HCT116 (cell line): ENCODE measurements at regions not wholly inside any gene's neighbourhood (a gene's known extent, or its start where the extent isn't known, plus 50 kb on each side); places are given as distances from the start of the nearest gene placed in this dataset.

Source experiments
- ATAC-seq: fragments of 200-7000 bp; cut with Tn5 transposase; 2 replicates; pipeline ENCODE4 v1.9.1; 2020; ENCODE audit warnings: mild to moderate bottlenecking, moderate library complexity
- BruUV-seq: library from RNA; stranded (reverse); fragments of 400-500 nt; replicated peaks from 2 replicates; lab custom pipeline; 2021; lab: Mats Ljungman, UMichigan
- CTCF ChIA-PET: fragments of 300-600 bp; sonication (Branson Sonifier 250); formaldehyde crosslinking; loops from one replicate; lab custom pipeline; 2021; ENCODE audit warnings: antibody characterized with exemption; lab: Charles Lee
- POLR2A ChIA-PET: fragments of 300-600, 350-600 bp; sonication (Branson Sonifier 250); formaldehyde crosslinking; loops from one replicate; lab custom pipeline; 2021; ENCODE audit warnings: antibody characterized with exemption; lab: Charles Lee
- RAD21 ChIA-PET, 2 experiments: fragments of 300-600 bp; sonication (Branson Sonifier 250); formaldehyde crosslinking; loops; one replicate each; lab custom pipeline; 2023; ENCODE audit warnings: low total read pairs in 2 of 2; ENCODE audit not compliant: uncharacterized antibody in 2 of 2, unreplicated experiment in 2 of 2, low non-redundant PET in 1 of 2; lab: Charles Lee
- DNase-seq: peaks from one replicate; pipeline ENCODE4 v3.0.0-alpha.2; 2010; ENCODE audit warnings: low read depth, low spot score
- H2AFZ ChIP-seq: fragments of 200-600 bp; shearing (Covaris generic), sonication (generic); 2 replicates; pipeline ENCODE4 v1.6.1; 2017; ENCODE audit warnings: low read depth, mixed run types, mixed read lengths, antibody characterized with exemption, low read length; ENCODE audit not compliant: poor library complexity, severe bottlenecking
- H3K27ac ChIP-seq: 2 replicates; pipeline ENCODE4 v1.5.1; 2012; ENCODE audit warnings: low read depth, low read length
- H3K27me3 ChIP-seq: fragments of 200-600 bp; sonication (generic); 2 replicates; pipeline ENCODE4 v1.6.1; 2016; ENCODE audit warnings: mixed run types, low read length, mixed read lengths; ENCODE audit not compliant: insufficient read depth
- H3K36me3 ChIP-seq, 2 experiments: fragments of 200-500 bp in 1 of 2; fragments of 200-600 bp in 1 of 2; sonication (Bioruptor generic) in 1 of 2; sonication (generic) in 1 of 2; 2 replicates each; pipeline versions ENCODE4 v1.5.1 to v1.6.1; 2014 to 2016; ENCODE audit warnings: low read length in 2 of 2, inconsistent platforms in 1 of 2, mixed read lengths in 1 of 2, mixed run types in 1 of 2; ENCODE audit not compliant: insufficient read depth in 2 of 2, control insufficient read depth in 1 of 2
- H3K4me1 ChIP-seq, 2 experiments: fragments of 200-600 bp in 1 of 2; sonication (generic) in 1 of 2; 2 replicates each; pipeline versions ENCODE4 v1.5.1 to v1.6.1; 2012 to 2017; ENCODE audit warnings: low read length in 2 of 2, inconsistent platforms in 1 of 2, mild to moderate bottlenecking in 1 of 2, mixed read lengths in 1 of 2, mixed run types in 1 of 2, moderate library complexity in 1 of 2; ENCODE audit not compliant: insufficient read depth in 2 of 2, control insufficient read depth in 1 of 2
- H3K4me2 ChIP-seq: fragments of 200-600 bp; sonication (generic); 2 replicates; pipeline ENCODE4 v1.6.1; 2017; ENCODE audit warnings: mixed run types, low read length, mixed read lengths
- H3K4me3 ChIP-seq, 2 experiments: fragments of 200-600 bp in 1 of 2; sonication (generic) in 1 of 2; replicated peaks in 1 of 2; 2 replicates each; pipeline ENCODE4 v1.5.1; 2011 to 2016; ENCODE audit warnings: low read length in 2 of 2, control low read depth in 1 of 2, low read depth in 1 of 2, mild to moderate bottlenecking in 1 of 2, mixed read lengths in 1 of 2, mixed run types in 1 of 2
- H3K79me2 ChIP-seq: fragments of 200-600 bp; sonication (generic); 2 replicates; pipeline ENCODE4 v1.6.1; 2017; ENCODE audit warnings: mild to moderate bottlenecking, mixed run types, low read length, moderate library complexity, mixed read lengths; ENCODE audit not compliant: insufficient read depth
- H3K9ac ChIP-seq: fragments of 200-600 bp; sonication (generic); 2 replicates; pipeline ENCODE4 v1.6.1; 2016; ENCODE audit warnings: low read length, mixed read lengths
- H3K9me2 ChIP-seq: fragments of 200-600 bp; sonication (generic), shearing (Covaris generic); 2 replicates; pipeline ENCODE4 v1.6.1; 2017; ENCODE audit warnings: mixed run types, mild to moderate bottlenecking, moderate library complexity; ENCODE audit not compliant: insufficient read depth
- H3K9me3 ChIP-seq, 2 experiments: fragments of 200-500 bp in 1 of 2; fragments of 200-600 bp in 1 of 2; sonication (Bioruptor generic) in 1 of 2; sonication (generic) in 1 of 2; 2 replicates each; pipeline ENCODE4 v1.6.1; 2014 to 2017; ENCODE audit warnings: low read length in 2 of 2, mixed read lengths in 2 of 2, inconsistent platforms in 1 of 2, low read depth in 1 of 2, mild to moderate bottlenecking in 1 of 2, mixed run types in 1 of 2, moderate library complexity in 1 of 2; ENCODE audit not compliant: control insufficient read depth in 1 of 2, insufficient read depth in 1 of 2
- H4K20me1 ChIP-seq: fragments of 200-600 bp; sonication (generic), shearing (Covaris generic); 2 replicates; pipeline ENCODE4 v1.6.1; 2017; ENCODE audit warnings: mixed run types, mild to moderate bottlenecking, moderate library complexity; ENCODE audit not compliant: insufficient read depth
- ATF3 ChIP-seq: IDR thresholded peaks from 2 replicates; pipeline ENCODE4 v1.6.1; 2012
- CEBPB ChIP-seq: IDR thresholded peaks from 2 replicates; pipeline ENCODE4 v1.6.1; 2012; ENCODE audit warnings: low read depth
- EGR1 ChIP-seq: IDR thresholded peaks from 2 replicates; pipeline ENCODE4 v1.6.1; 2012; ENCODE audit warnings: low read depth
- ELF1 ChIP-seq: IDR thresholded peaks from 2 replicates; pipeline ENCODE4 v1.6.1; 2012; ENCODE audit warnings: low read depth, borderline replicate concordance
- EZH2 ChIP-seq: fragments of 200-600 bp; sonication (generic); IDR thresholded peaks from 2 replicates; pipeline ENCODE4 v1.6.1; 2017; ENCODE audit warnings: antibody characterized with exemption, mixed run types
- EZH2phosphoT487 ChIP-seq: fragments of 200-600 bp; IDR thresholded peaks from 2 replicates; pipeline ENCODE4 v1.6.1; 2018; ENCODE audit warnings: antibody characterized with exemption, borderline replicate concordance
- FOSL1 ChIP-seq: IDR thresholded peaks from 2 replicates; pipeline ENCODE4 v1.6.1; 2012; ENCODE audit warnings: low read depth
- POLR2A ChIP-seq: IDR thresholded peaks from 2 replicates; pipeline ENCODE4 v1.7.0; 2011; ENCODE audit warnings: borderline replicate concordance; ENCODE audit not compliant: insufficient read depth, insufficient read length; ENCODE audit errors: extremely low read depth
- POLR2AphosphoS5 ChIP-seq: IDR thresholded peaks from 2 replicates; pipeline ENCODE4 v1.6.1; 2011; ENCODE audit warnings: mild to moderate bottlenecking, low read depth, low read length, moderate library complexity
- RAD21 ChIP-seq: IDR thresholded peaks from 2 replicates; pipeline ENCODE4 v1.6.1; 2012; ENCODE audit warnings: low read depth, mild to moderate bottlenecking
- REST ChIP-seq: IDR thresholded peaks from 2 replicates; pipeline ENCODE4 v1.6.1; 2012; ENCODE audit warnings: low read depth
- SIN3A ChIP-seq: IDR thresholded peaks from 2 replicates; pipeline ENCODE4 v1.6.1; 2012; ENCODE audit warnings: low read depth
- SP1 ChIP-seq: IDR thresholded peaks from 2 replicates; pipeline ENCODE4 v1.6.1; 2012; ENCODE audit warnings: low read depth
- ZBTB33 ChIP-seq: IDR thresholded peaks from 2 replicates; pipeline ENCODE4 v1.6.1; 2011; ENCODE audit warnings: mild to moderate bottlenecking, low read length, moderate library complexity; ENCODE audit not compliant: insufficient replicate concordance; ENCODE audit errors: extremely low read depth
- ZFX ChIP-seq: fragments of 450-650 bp; IDR thresholded peaks from 2 replicates; pipeline ENCODE4 v1.6.1; 2017
- intact Hi-C: fragments of 100-400 bp; cut with micrococcal nuclease; formaldehyde crosslinking; loops from 2 replicates; pipeline ENCODE4 v1.10.0; 2022

DNA sequence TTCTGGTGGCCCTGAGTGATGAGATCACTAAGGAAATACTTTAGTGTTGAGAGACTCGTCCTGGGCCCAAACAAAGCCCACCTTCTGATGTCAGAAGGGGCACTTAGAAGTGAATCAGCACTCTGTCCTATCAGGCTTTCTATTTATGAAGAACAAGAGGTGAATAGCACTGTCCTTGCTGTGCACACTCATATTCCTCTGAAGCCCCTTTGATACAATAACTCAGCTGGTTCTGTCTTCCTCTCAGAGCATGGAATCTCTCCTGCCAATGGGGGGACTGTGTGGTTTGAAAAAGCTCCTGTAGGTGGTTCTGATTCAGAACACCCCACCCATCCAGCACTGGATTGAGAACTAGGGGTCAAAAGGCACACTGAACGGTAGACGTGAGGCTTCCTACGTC, 348.1 kb downstream of the ETS1 start:
- RAD21 ChIA-PET: no interaction called here
- DNase-seq: no peak
- no peak for TF ChIP-seq REST
- TF ChIP-seq ZFX: no peak
- TF ChIP-seq ZBTB33: no peak
- TF ChIP-seq RAD21: no peak
- no peak for TF ChIP-seq POLR2AphosphoS5
- no peak for TF ChIP-seq EGR1
- no peak for TF ChIP-seq ELF1
- no peak for TF ChIP-seq SIN3A
- TF ChIP-seq FOSL1: no peak
- no peak for TF ChIP-seq EZH2phosphoT487
- no peak for TF ChIP-seq ATF3
- TF ChIP-seq SP1: no peak
- TF ChIP-seq CEBPB: no peak
- no peak for TF ChIP-seq POLR2A
- no peak for TF ChIP-seq EZH2
- TF ChIP-seq, all 23 proteins: peak for 0
- no peak overlapping the region for H3K27ac ChIP-seq
- no peaks in the 10 kb centered on the region for H3K79me2 ChIP-seq
- ChIA-PET CTCF (no interaction called here), POLR2A (no interaction called here)
- no peak overlapping the region for H3K4me3 ChIP-seq
- H3K27me3 ChIP-seq: no peaks in the 10 kb centered on the region
- H3K36me3 ChIP-seq: no peaks in the 10 kb centered on the region
- H3K9me2 ChIP-seq: no peaks in the 10 kb centered on the region
- no peaks in the 10 kb centered on the region for H4K20me1 ChIP-seq
- H3K9ac ChIP-seq: no peak overlapping the region
- BruUV-seq: no TSS peak
- H3K4me2 ChIP-seq: no peak overlapping the region
- H3K9me3 ChIP-seq: no peaks in the 10 kb centered on the region
- H2AFZ ChIP-seq: no peak overlapping the region
- ATAC-seq: no peak
- H3K4me1 ChIP-seq: no peaks in the 10 kb centered on the region
- intact Hi-C loops: no loop called here
